Ishikawa (cell line): ENCODE measurements at regions not wholly inside any gene's neighbourhood (a gene's known extent, or its start where the extent isn't known, plus 50 kb on each side); places are given as distances from the start of the nearest gene placed in this dataset.

Experiments used
- CEBPB ChIP-seq: IDR thresholded peaks from 2 replicates; pipeline ENCODE4 v1.6.1; 2012
- CREB1 ChIP-seq: IDR thresholded peaks from 2 replicates; pipeline ENCODE4 v1.6.1; 2012; ENCODE audit warnings: low read depth
- EGR1 ChIP-seq: IDR thresholded peaks from 2 replicates; pipeline ENCODE4 v1.6.1; 2012
- EP300 ChIP-seq: IDR thresholded peaks from 2 replicates; pipeline ENCODE4 v1.6.1; 2012; ENCODE audit warnings: borderline replicate concordance
- FOXM1 ChIP-seq: IDR thresholded peaks from 2 replicates; pipeline ENCODE4 v1.6.1; 2012; ENCODE audit warnings: low read depth, borderline replicate concordance
- NFIC ChIP-seq: IDR thresholded peaks from 2 replicates; pipeline ENCODE4 v1.6.1; 2012
- RAD21 ChIP-seq: IDR thresholded peaks from 2 replicates; pipeline ENCODE4 v1.6.1; 2012; ENCODE audit warnings: low read depth
- TAF1 ChIP-seq: IDR thresholded peaks from 2 replicates; pipeline ENCODE4 v1.6.1; 2012; ENCODE audit warnings: low read depth, mild to moderate bottlenecking
- TCF12 ChIP-seq: IDR thresholded peaks from 2 replicates; pipeline ENCODE4 v1.6.1; 2012; ENCODE audit warnings: low read depth
- TEAD4 ChIP-seq: IDR thresholded peaks from 2 replicates; pipeline ENCODE4 v1.6.1; 2012
- USF1 ChIP-seq: IDR thresholded peaks from 2 replicates; pipeline ENCODE4 v1.6.1; 2012
- YY1 ChIP-seq: IDR thresholded peaks from 2 replicates; pipeline ENCODE4 v1.6.1; 2012; ENCODE audit warnings: low read depth
- ZBTB7A ChIP-seq: IDR thresholded peaks from 2 replicates; pipeline ENCODE4 v1.6.1; 2012; ENCODE audit warnings: low read depth
- TF ChIP-seq, protein P1 (sequence below): IDR thresholded peaks from 2 replicates; pipeline ENCODE4 v1.6.1; 2012
- TF ChIP-seq, protein P2 (sequence below): IDR thresholded peaks from 2 replicates; pipeline ENCODE4 v1.6.1; 2012; ENCODE audit warnings: low read depth, mild to moderate bottlenecking

DNA sequence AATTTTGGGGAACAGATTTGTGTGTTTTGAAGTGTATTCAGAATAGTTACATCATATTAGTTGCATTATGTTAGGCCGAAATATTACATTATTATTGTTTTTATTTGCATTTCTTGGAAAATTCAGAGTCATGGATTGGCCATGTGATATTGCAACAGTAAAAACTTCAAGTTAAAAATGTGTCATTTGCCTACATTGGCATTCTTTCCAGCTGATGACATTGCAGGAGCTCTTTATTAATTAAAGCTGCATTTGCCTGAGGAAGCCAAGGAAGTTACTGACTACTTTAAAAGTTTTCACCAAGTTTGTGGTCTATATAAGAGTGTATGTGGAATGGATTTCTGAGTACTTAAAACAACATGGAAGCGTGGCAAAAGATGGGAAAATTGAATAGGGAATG is 726.4 kb upstream of the SGO1 start:
- TF ChIP-seq EGR1 = no peak
- TF ChIP-seq ZBTB7A = no peak
- TF ChIP-seq CEBPB = no peak
- no peak for TF ChIP-seq CREB1
- no peak for TF ChIP-seq TCF12
- no peak for TF ChIP-seq FOXM1
- no peak for TF ChIP-seq YY1
- TF ChIP-seq EP300 = no peak
- no peak for TF ChIP-seq RAD21
- TF ChIP-seq, protein P1, sequence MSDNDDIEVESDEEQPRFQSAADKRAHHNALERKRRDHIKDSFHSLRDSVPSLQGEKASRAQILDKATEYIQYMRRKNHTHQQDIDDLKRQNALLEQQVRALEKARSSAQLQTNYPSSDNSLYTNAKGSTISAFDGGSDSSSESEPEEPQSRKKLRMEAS = no peak
- TF ChIP-seq, protein P2, sequence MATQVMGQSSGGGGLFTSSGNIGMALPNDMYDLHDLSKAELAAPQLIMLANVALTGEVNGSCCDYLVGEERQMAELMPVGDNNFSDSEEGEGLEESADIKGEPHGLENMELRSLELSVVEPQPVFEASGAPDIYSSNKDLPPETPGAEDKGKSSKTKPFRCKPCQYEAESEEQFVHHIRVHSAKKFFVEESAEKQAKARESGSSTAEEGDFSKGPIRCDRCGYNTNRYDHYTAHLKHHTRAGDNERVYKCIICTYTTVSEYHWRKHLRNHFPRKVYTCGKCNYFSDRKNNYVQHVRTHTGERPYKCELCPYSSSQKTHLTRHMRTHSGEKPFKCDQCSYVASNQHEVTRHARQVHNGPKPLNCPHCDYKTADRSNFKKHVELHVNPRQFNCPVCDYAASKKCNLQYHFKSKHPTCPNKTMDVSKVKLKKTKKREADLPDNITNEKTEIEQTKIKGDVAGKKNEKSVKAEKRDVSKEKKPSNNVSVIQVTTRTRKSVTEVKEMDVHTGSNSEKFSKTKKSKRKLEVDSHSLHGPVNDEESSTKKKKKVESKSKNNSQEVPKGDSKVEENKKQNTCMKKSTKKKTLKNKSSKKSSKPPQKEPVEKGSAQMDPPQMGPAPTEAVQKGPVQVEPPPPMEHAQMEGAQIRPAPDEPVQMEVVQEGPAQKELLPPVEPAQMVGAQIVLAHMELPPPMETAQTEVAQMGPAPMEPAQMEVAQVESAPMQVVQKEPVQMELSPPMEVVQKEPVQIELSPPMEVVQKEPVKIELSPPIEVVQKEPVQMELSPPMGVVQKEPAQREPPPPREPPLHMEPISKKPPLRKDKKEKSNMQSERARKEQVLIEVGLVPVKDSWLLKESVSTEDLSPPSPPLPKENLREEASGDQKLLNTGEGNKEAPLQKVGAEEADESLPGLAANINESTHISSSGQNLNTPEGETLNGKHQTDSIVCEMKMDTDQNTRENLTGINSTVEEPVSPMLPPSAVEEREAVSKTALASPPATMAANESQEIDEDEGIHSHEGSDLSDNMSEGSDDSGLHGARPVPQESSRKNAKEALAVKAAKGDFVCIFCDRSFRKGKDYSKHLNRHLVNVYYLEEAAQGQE = no peak
- no peak for TF ChIP-seq NFIC
- no peak for TF ChIP-seq USF1
- TF ChIP-seq TAF1 = no peak

GRCh38 chr3:20909511-20909910 is 723.5 kb upstream of the SGO1 start:
- no peak for TF ChIP-seq NFIC
- TF ChIP-seq TEAD4 = no peak
- TF ChIP-seq ZBTB7A = no peak
- TF ChIP-seq, protein P2 = no peak
- no peak for TF ChIP-seq RAD21
- TF ChIP-seq TAF1 = no peak
- TF ChIP-seq, protein P1 = no peak
- TF ChIP-seq FOXM1 = no peak
- TF ChIP-seq CREB1 = no peak
- no peak for TF ChIP-seq YY1
- no peak for TF ChIP-seq EP300
- no peak for TF ChIP-seq EGR1
- no peak for TF ChIP-seq USF1
- no peak for TF ChIP-seq TCF12
- no peak for TF ChIP-seq CEBPB

DNA sequence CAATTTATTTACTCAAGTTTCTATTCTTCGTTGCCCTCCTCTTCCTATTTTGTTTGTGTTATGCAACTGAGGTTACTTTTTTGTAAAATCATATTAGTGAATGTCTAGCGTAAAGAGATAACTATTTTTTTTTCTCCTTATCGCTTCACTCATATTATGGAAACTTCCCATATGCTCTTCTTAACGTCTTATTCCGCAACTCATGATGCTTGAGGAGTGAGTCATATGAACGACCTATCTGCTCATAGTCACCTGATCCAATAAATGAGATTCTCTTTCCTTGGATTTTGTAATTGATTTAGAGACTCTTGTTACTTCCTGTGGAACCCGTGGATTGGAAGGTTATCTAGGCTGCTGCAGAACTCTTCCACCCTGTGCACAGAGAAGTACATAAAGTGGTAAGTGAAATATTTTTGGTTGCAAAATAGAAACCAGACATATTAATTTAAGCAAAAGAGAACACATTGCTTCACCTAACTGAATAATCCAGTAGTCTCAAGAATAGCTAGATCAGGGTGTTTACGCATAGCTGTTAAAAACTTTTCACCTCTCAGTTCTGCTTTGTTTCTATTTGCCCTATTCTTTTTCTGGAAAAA is 719.3 kb upstream of the SGO1 start:
- TF ChIP-seq TEAD4 = no peak
- TF ChIP-seq CEBPB = no peak
- TF ChIP-seq EP300 = no peak
- no peak for TF ChIP-seq EGR1
- no peak for TF ChIP-seq YY1
- no peak for TF ChIP-seq RAD21
- TF ChIP-seq, protein P2 = no peak
- TF ChIP-seq ZBTB7A = no peak
- TF ChIP-seq NFIC = no peak
- TF ChIP-seq TAF1 = no peak

DNA sequence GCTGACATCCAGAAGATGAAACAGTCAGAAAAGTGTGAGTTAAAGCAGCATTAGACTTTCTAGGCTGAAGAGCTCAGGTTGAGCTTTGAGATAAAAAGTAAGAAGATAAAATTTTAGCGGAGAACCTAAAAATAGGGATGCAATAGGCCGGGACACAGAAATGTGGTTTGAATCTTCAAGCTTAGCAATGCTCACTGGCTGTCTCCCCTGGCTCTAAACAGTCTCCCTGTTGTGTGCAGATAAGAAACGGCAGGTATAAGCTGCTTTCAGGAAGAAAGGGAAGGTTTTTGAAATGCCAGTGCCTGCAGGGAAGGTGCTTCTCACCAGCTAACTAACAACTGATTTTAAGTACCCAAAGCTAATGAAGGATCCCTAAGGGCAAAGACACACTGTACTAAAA is 718.7 kb upstream of the SGO1 start:
- TF ChIP-seq USF1 (no peak), EGR1 (no peak), FOXM1 (no peak), NFIC (no peak), TAF1 (no peak), RAD21 (no peak), EP300 (no peak), TCF12 (no peak), TEAD4 (no peak), YY1 (no peak), CREB1 (no peak), ZBTB7A (no peak), CEBPB (no peak)
- TF ChIP-seq, protein P2 = no peak
- TF ChIP-seq, protein P1 = no peak
